Keratinocyte (primary cell): ENCODE measurements at regions not wholly inside any gene's neighbourhood (a gene's known extent, or its start where the extent isn't known, plus 50 kb on each side); places are given as distances from the start of the nearest gene placed in this dataset.
"Not testable (repeated sequence)": the region's sequence is repeated elsewhere in the genome, so short reads cannot be mapped to it uniquely, and the experiment has no call there.

Experiments
- DNase-seq: peaks from one replicate; pipeline ENCODE4 v3.0.0-alpha.2; 2011; ENCODE audit warnings: low read depth, missing footprints, low spot score
- FAIRE-seq: peaks from 2 replicates; lab custom pipeline; 2011; peaks lifted over from hg19 to GRCh38; lab: Jason Lieb, UNC
- H2AFZ ChIP-seq: 2 replicates; pipeline ENCODE4 v1.6.0; 2012; ENCODE audit warnings: low read length, control low read depth, inconsistent platforms; ENCODE audit not compliant: control insufficient read depth
- H3K27ac ChIP-seq: 2 replicates; pipeline ENCODE4 v1.5.1; 2011; ENCODE audit warnings: low read length; ENCODE audit not compliant: control insufficient read depth, insufficient read depth
- H3K27me3 ChIP-seq: 3 replicates; pipeline ENCODE4 v1.6.0; 2011; ENCODE audit warnings: low read length; ENCODE audit not compliant: control insufficient read depth, insufficient read depth; ENCODE audit errors: extremely low read depth
- H3K36me3 ChIP-seq, 2 experiments: 2 replicates in 1 of 2; 3 replicates in 1 of 2; pipeline ENCODE4 v1.5.1; 2011; ENCODE audit warnings: low read length in 2 of 2, mild to moderate bottlenecking in 1 of 2; ENCODE audit not compliant: control insufficient read depth in 2 of 2, insufficient read depth in 2 of 2; ENCODE audit errors: extremely low read depth in 1 of 2
- H3K4me1 ChIP-seq: 3 replicates; pipeline ENCODE4 v1.5.1; 2011; ENCODE audit warnings: low read length; ENCODE audit not compliant: control insufficient read depth, insufficient read depth; ENCODE audit errors: extremely low read depth
- H3K4me2 ChIP-seq: 3 replicates; pipeline ENCODE4 v1.6.0; 2011; ENCODE audit warnings: low read depth, low read length; ENCODE audit not compliant: control insufficient read depth, insufficient read depth; ENCODE audit errors: extremely low read depth
- H3K4me3 ChIP-seq, 3 experiments: fragments of 200-600 bp in 1 of 3; sonication (generic) in 1 of 3; 2 replicates in 2 of 3; 3 replicates in 1 of 3; pipeline ENCODE4 v1.5.1; 2011 to 2016; ENCODE audit warnings: low read length in 3 of 3, mild to moderate bottlenecking in 3 of 3, control low read depth in 2 of 3, inconsistent platforms in 1 of 3, low read depth in 1 of 3, mixed read lengths in 1 of 3, mixed run types in 1 of 3, moderate library complexity in 1 of 3; ENCODE audit not compliant: control insufficient read depth in 2 of 3, insufficient read depth in 2 of 3; ENCODE audit errors: extremely low read depth in 1 of 3
- H3K79me2 ChIP-seq: 2 replicates; pipeline ENCODE4 v1.6.0; 2012; ENCODE audit warnings: low read length; ENCODE audit not compliant: control insufficient read depth, insufficient read depth
- H3K9ac ChIP-seq: 3 replicates; pipeline ENCODE4 v1.6.0; 2011; ENCODE audit warnings: low read length; ENCODE audit not compliant: control insufficient read depth, insufficient read depth; ENCODE audit errors: extremely low read depth
- H3K9me1 ChIP-seq: 3 replicates; pipeline ENCODE4 v1.6.0; 2011; ENCODE audit warnings: low read length; ENCODE audit not compliant: control insufficient read depth, insufficient read depth; ENCODE audit errors: extremely low read depth
- H3K9me3 ChIP-seq: 2 replicates; pipeline ENCODE4 v1.5.1; 2012; ENCODE audit warnings: low read depth, low read length; ENCODE audit not compliant: control insufficient read depth
- H4K20me1 ChIP-seq: 3 replicates; pipeline ENCODE4 v1.6.0; 2011; ENCODE audit warnings: low read length; ENCODE audit not compliant: control insufficient read depth, insufficient read depth; ENCODE audit errors: extremely low read depth
- dilution Hi-C: fragments of 300-500 bp; cut with MboI; formaldehyde crosslinking; loops from one replicate; pipeline ENCODE4 v1.7.0; 2020; ENCODE audit warnings: low sequenced_read_pairs; ENCODE audit not compliant: extremely low pct_ligation_motif_present
- small RNA-seq, 3 experiments: library from RNA; depleted of rRNA; stranded (forward); fragments of <200 nt; gene quantifications; one replicate each; pipeline ENCODE3, GENCODE V24; 2012; ENCODE audit warnings: low read depth in 3 of 3, low replicate concordance in 1 of 3; ENCODE audit not compliant: insufficient read length in 3 of 3

DNA sequence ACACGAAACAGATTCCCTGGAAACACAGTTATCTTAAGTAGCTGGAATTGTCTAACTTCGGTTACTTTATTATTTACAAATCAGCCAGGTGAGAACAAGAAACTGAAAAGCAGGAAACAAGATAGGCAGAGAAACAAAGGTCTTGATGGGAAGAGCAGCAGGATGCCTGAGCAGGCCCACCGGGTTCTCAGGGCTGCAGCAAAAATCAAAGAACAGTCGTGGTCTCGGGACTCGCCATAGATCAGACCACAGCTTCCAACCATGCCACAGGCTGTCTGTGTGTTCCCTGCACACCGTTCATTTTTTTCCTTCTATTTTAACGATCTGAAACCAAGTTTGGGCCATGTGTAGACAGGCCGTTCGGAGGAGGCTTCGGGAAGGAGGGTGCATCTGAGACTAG, 62.7 kb upstream of the SOX11 start:
- H3K79me2 ChIP-seq, H3K9me1 ChIP-seq, H3K4me2 ChIP-seq, H3K27ac ChIP-seq, H4K20me1 ChIP-seq, H3K9ac ChIP-seq, H2AFZ ChIP-seq, H3K36me3 ChIP-seq, DNase-seq, dilution Hi-C loops, H3K27me3 ChIP-seq, H3K9me3 ChIP-seq, H3K4me1 ChIP-seq, FAIRE-seq, H3K4me3 ChIP-seq: not testable (repeated sequence)

- DNase-seq, H3K9me1 ChIP-seq, H3K79me2 ChIP-seq, H2AFZ ChIP-seq, H3K27me3 ChIP-seq, H3K9me3 ChIP-seq, H3K4me1 ChIP-seq, H4K20me1 ChIP-seq, H3K27ac ChIP-seq, dilution Hi-C loops, FAIRE-seq, H3K4me2 ChIP-seq, H3K4me3 ChIP-seq, H3K36me3 ChIP-seq, H3K9ac ChIP-seq: not testable (repeated sequence)
These were observed 55.1 kb upstream of the SOX11 start for GRCh38 chr2:5637051-5637450.

Small RNAs in the stretch of these regions (small RNA-seq; reads per million reads assigned to genes)
- gene RF00322, result 0 reads per million in 3 experiments
- gene RNU6-649P, result 0 reads per million in 3 experiments
